ENCODE measurements at regions not wholly inside any gene's neighbourhood (a gene's known extent, or its start where the extent isn't known, plus 50 kb on each side); places are given as distances from the start of the nearest gene placed in this dataset.
"Not testable (repeated sequence)": the region's sequence is repeated elsewhere in the genome, so short reads cannot be mapped to it uniquely, and the experiment has no call there.

- no peak for DNase-seq (ENCODE audit: low read depth)
These were observed 108.4 kb downstream of the KLF5 start for GRCh38 chr13:73167028-73167820.

GRCh38 chr13:73166204-73166603 is 107.4 kb downstream of the KLF5 start:
- no peak for DNase-seq (ENCODE audit: low read depth)

GRCh38 chr13:73162912-73163911 is 104.4 kb downstream of the KLF5 start:
- DNase-seq (ENCODE audit: low read depth), result no peak

GRCh38 chr13:73160371-73161031 is 101.7 kb downstream of the KLF5 start:
- DNase-seq (ENCODE audit: low read depth), result not testable (repeated sequence)

- DNase-seq (ENCODE audit: low read depth), result no peak
These were observed 100.0 kb downstream of the KLF5 start for GRCh38 chr13:73158851-73159250.

GRCh38 chr13:73157031-73157430 is 98.2 kb downstream of the KLF5 start:
- no peak for DNase-seq (ENCODE audit: low read depth)

GRCh38 chr13:73146707-73147106 is 87.9 kb downstream of the KLF5 start:
- no peak for DNase-seq (ENCODE audit: low read depth)

GRCh38 chr13:73142071-73142470 is 83.3 kb downstream of the KLF5 start:
- no peak for DNase-seq (ENCODE audit: low read depth)

- no peak for DNase-seq (ENCODE audit: low read depth)
These were observed 82.5 kb downstream of the KLF5 start for GRCh38 chr13:73141292-73141771.

GRCh38 chr13:73140801-73141200 is 82.0 kb downstream of the KLF5 start:
- DNase-seq (ENCODE audit: low read depth), result no peak

- no peak for DNase-seq (ENCODE audit: low read depth)
These were observed 80.1 kb downstream of the KLF5 start for GRCh38 chr13:73138638-73139491.

GRCh38 chr13:73138276-73138637 is 79.5 kb downstream of the KLF5 start:
- no peak for DNase-seq (ENCODE audit: low read depth)

- DNase-seq (ENCODE audit: low read depth), result no peak
These were observed 78.0 kb downstream of the KLF5 start for GRCh38 chr13:73136776-73137175.

- DNase-seq (ENCODE audit: low read depth), result no peak
These were observed 74.7 kb downstream of the KLF5 start for GRCh38 chr13:73133531-73133930.

- no peak for DNase-seq (ENCODE audit: low read depth)
These were observed 72.4 kb downstream of the KLF5 start for GRCh38 chr13:73131247-73131646.

- DNase-seq (ENCODE audit: low read depth), result no peak
These were observed 70.2 kb downstream of the KLF5 start for GRCh38 chr13:73129023-73129422.
